ENCODE measurements at regions not wholly inside any gene's neighbourhood (a gene's known extent, or its start where the extent isn't known, plus 50 kb on each side); places are given as distances from the start of the nearest gene placed in this dataset.

GRCh38 chr13:72506706-72507105, 220.7 kb downstream of the MZT1 start:
- Histone ChIP-seq H3K4me1 (no peaks in the 10 kb centered on the region), H3K4me3 (no peak overlapping the region), H3K9me3 (no peaks in the 10 kb centered on the region), H3K27me3 (no peaks in the 10 kb centered on the region), H3K36me3 (no peaks in the 10 kb centered on the region), H3K27ac (no peak overlapping the region)
- TF ChIP-seq CTCF (IDR thresholded peaks at IDR 0.05) (no peak), POLR2A (IDR thresholded peaks at IDR 0.05) (no peak)
- DNase-seq (no peak), ATAC-seq (no peak)
- intact Hi-C loops (cut with DNase I), result no loop called here

- no peaks in the 10 kb centered on the region for H3K4me1 ChIP-seq
- no peak overlapping the region for H3K4me3 ChIP-seq
- DNase-seq (no peak), ATAC-seq (no peak)
- no peak overlapping the region for H3K27ac ChIP-seq
- intact Hi-C loops (cut with DNase I), result no loop called here
- H3K9me3 ChIP-seq, result no peaks in the 10 kb centered on the region
- TF ChIP-seq CTCF (IDR thresholded peaks at IDR 0.05) (no peak), POLR2A (IDR thresholded peaks at IDR 0.05) (no peak)
- no peaks in the 10 kb centered on the region for H3K27me3 ChIP-seq
- H3K36me3 ChIP-seq, result no peaks in the 10 kb centered on the region
Observed at GRCh38 chr13:72505376-72505775, 222.1 kb downstream of the MZT1 start.

GRCh38 chr13:72504131-72504841, 223.1 kb downstream of the MZT1 start:
- Histone ChIP-seq H3K4me3 (no peak overlapping the region), H3K27me3 (no peaks in the 10 kb centered on the region), H3K4me1 (no peaks in the 10 kb centered on the region), H3K9me3 (no peaks in the 10 kb centered on the region), H3K27ac (no peak overlapping the region), H3K36me3 (no peaks in the 10 kb centered on the region)
- 56 to 71% (median 67%) methylated on average over 5 of the region's 5 CpGs for WGBS, 4 donors
- intact Hi-C loops (cut with DNase I), result no loop called here
- ATAC-seq (no peak), DNase-seq (no peak)
- no peak for TF ChIP-seq CTCF (IDR thresholded peaks at IDR 0.05)
- no peak for TF ChIP-seq POLR2A (IDR thresholded peaks at IDR 0.05)

- intact Hi-C loops (cut with DNase I), result no loop called here
- no peaks in the 10 kb centered on the region for H3K36me3 ChIP-seq
- ATAC-seq (no peak), DNase-seq (no peak)
- no peaks in the 10 kb centered on the region for H3K27me3 ChIP-seq
- H3K27ac ChIP-seq, result no peak overlapping the region
- H3K4me1 ChIP-seq, result no peaks in the 10 kb centered on the region
- H3K9me3 ChIP-seq, result no peaks in the 10 kb centered on the region
- no peak for TF ChIP-seq CTCF (IDR thresholded peaks at IDR 0.05)
- H3K4me3 ChIP-seq, result no peak overlapping the region
- 92 to 94% (median 92%) methylated on average over 2 of the region's 2 CpGs for WGBS, 4 donors
Observed at GRCh38 chr13:72500851-72501250, 226.6 kb downstream of the MZT1 start.

Data from heart left ventricle (tissue), 16 donors.